ENCODE measurements at regions not wholly inside any gene's neighbourhood (a gene's known extent, or its start where the extent isn't known, plus 50 kb on each side); places are given as distances from the start of the nearest gene placed in this dataset.
A peak's percentile ranks its signal among the peaks of the same experiment; 100 is the strongest.

GRCh38 chr2:210915912-210916311 lies 359.5 kb downstream of the CPS1 start:
- Histone ChIP-seq H3K9me3 (ENCODE audit: low read depth) (no peaks in the 10 kb centered on the region), H3K4me2 (no peak overlapping the region), H3K79me2 (ENCODE audit: low read depth) (no peaks in the 10 kb centered on the region), H3K36me3 (no peaks in the 10 kb centered on the region), H3K27ac (no peak overlapping the region), H2AFZ (replicated peaks) (no peak overlapping the region), H3K4me1 (no peaks in the 10 kb centered on the region), H4K20me1 (ENCODE audit: low read depth) (no peaks in the 10 kb centered on the region), H3K4me3 (no peak overlapping the region), H3K27me3 (no peaks in the 10 kb centered on the region), H3F3A (ENCODE audit: low read depth) (no peaks in the 10 kb centered on the region), H3K9ac (no peak overlapping the region)
- TF ChIP-seq CTCF (IDR thresholded peaks at IDR 0.05) (no peak), EZH2phosphoT487 (IDR thresholded peaks at IDR 0.05) (no peak), EZH2 (IDR thresholded peaks at IDR 0.05) (no peak)
- no peak for DNase-seq (ENCODE audit: low spot score)
- Mint-ChIP-seq H3K9me3 (no peaks in the 10 kb centered on the region), H3K27me3 (ENCODE audit: insufficient read depth, low read depth) (peaks cover 2% of the 10 kb centered on the region), H3K36me3 (no peaks in the 10 kb centered on the region), H3K27ac (no peak overlapping the region), H3K4me3 (no peak overlapping the region), H3K4me1 (no peaks in the 10 kb centered on the region)

GRCh38 chr2:210917465-210917864 lies 361.1 kb downstream of the CPS1 start:
- H3K27me3 ChIP-seq, result no peaks in the 10 kb centered on the region
- no peaks in the 10 kb centered on the region for H3K4me1 ChIP-seq
- H3K4me3 ChIP-seq, result no peak overlapping the region
- Mint-ChIP-seq H3K4me3 (no peak overlapping the region), H3K27ac (no peak overlapping the region), H3K4me1 (no peaks in the 10 kb centered on the region), H3K9me3 (peaks cover 4% of the 10 kb centered on the region), H3K27me3 (ENCODE audit: insufficient read depth, low read depth) (peaks cover 2% of the 10 kb centered on the region), H3K36me3 (no peaks in the 10 kb centered on the region)
- no peak for TF ChIP-seq EZH2phosphoT487 (IDR thresholded peaks at IDR 0.05)
- TF ChIP-seq CTCF (IDR thresholded peaks at IDR 0.05), result peak; percentile 12
- no peaks in the 10 kb centered on the region for H3K36me3 ChIP-seq
- H3K27ac ChIP-seq, result no peak overlapping the region
- H2AFZ ChIP-seq (replicated peaks), result no peak overlapping the region
- no peaks in the 10 kb centered on the region for H3K9me3 ChIP-seq (ENCODE audit: low read depth)
- no peaks in the 10 kb centered on the region for H3F3A ChIP-seq (ENCODE audit: low read depth)
- H3K4me2 ChIP-seq, result no peak overlapping the region
- H3K9ac ChIP-seq, result no peak overlapping the region
- DNase-seq (ENCODE audit: low spot score), result no peak
- H4K20me1 ChIP-seq (ENCODE audit: low read depth), result no peaks in the 10 kb centered on the region
- no peaks in the 10 kb centered on the region for H3K79me2 ChIP-seq (ENCODE audit: low read depth)

- Histone ChIP-seq H3K27ac (no peak overlapping the region), H3K4me3 (no peak overlapping the region), H3K4me2 (no peak overlapping the region), H4K20me1 (ENCODE audit: low read depth) (no peaks in the 10 kb centered on the region), H3K4me1 (no peaks in the 10 kb centered on the region), H3K36me3 (no peaks in the 10 kb centered on the region), H3K27me3 (no peaks in the 10 kb centered on the region), H3K9ac (no peak overlapping the region), H3F3A (ENCODE audit: low read depth) (no peaks in the 10 kb centered on the region), H3K9me3 (ENCODE audit: low read depth) (no peaks in the 10 kb centered on the region), H2AFZ (replicated peaks) (no peak overlapping the region), H3K79me2 (ENCODE audit: low read depth) (no peaks in the 10 kb centered on the region)
- no peak for DNase-seq (ENCODE audit: low spot score)
- TF ChIP-seq EZH2phosphoT487 (IDR thresholded peaks at IDR 0.05) (no peak), CTCF (IDR thresholded peaks at IDR 0.05) (no peak), EZH2 (IDR thresholded peaks at IDR 0.05) (no peak)
- H3K36me3 Mint-ChIP-seq, result no peaks in the 10 kb centered on the region
- no peak overlapping the region for H3K4me3 Mint-ChIP-seq
- H3K9me3 Mint-ChIP-seq, result peaks cover 4% of the 10 kb centered on the region
- H3K4me1 Mint-ChIP-seq, result no peaks in the 10 kb centered on the region
- no peak overlapping the region for H3K27ac Mint-ChIP-seq
- no peaks in the 10 kb centered on the region for H3K27me3 Mint-ChIP-seq (ENCODE audit: insufficient read depth, low read depth)
These were observed 362.7 kb downstream of the CPS1 start for GRCh38 chr2:210919128-210919527.

- TF ChIP-seq EZH2 (IDR thresholded peaks at IDR 0.05) (no peak), CTCF (IDR thresholded peaks at IDR 0.05) (no peak)
- Histone ChIP-seq H3K27ac (no peak overlapping the region), H3K4me2 (no peak overlapping the region), H3K9me3 (ENCODE audit: low read depth) (no peaks in the 10 kb centered on the region), H3K36me3 (no peaks in the 10 kb centered on the region), H3K4me3 (no peak overlapping the region), H3K4me1 (no peaks in the 10 kb centered on the region), H3K9ac (no peak overlapping the region), H3K79me2 (ENCODE audit: low read depth) (no peaks in the 10 kb centered on the region), H3F3A (ENCODE audit: low read depth) (no peaks in the 10 kb centered on the region), H2AFZ (replicated peaks) (no peak overlapping the region), H4K20me1 (ENCODE audit: low read depth) (no peaks in the 10 kb centered on the region), H3K27me3 (no peaks in the 10 kb centered on the region)
- H3K27ac Mint-ChIP-seq, result no peak overlapping the region
- no peak for DNase-seq (ENCODE audit: low spot score)
- no peaks in the 10 kb centered on the region for H3K36me3 Mint-ChIP-seq
- H3K4me1 Mint-ChIP-seq, result no peaks in the 10 kb centered on the region
- peaks cover 3% of the 10 kb centered on the region for H3K27me3 Mint-ChIP-seq (ENCODE audit: insufficient read depth, low read depth)
- H3K9me3 Mint-ChIP-seq, result peaks cover 4% of the 10 kb centered on the region
- no peak overlapping the region for H3K4me3 Mint-ChIP-seq
These were observed 366.0 kb downstream of the CPS1 start for GRCh38 chr2:210922419-210922818.
